IMR-90 (cell line): ENCODE measurements at regions not wholly inside any gene's neighbourhood (a gene's known extent, or its start where the extent isn't known, plus 50 kb on each side); places are given as distances from the start of the nearest gene placed in this dataset.

Experiments used
- ATAC-seq: fragments of 200-7000 bp; cut with Tn5 transposase; 2 replicates; pipeline ENCODE4 v1.9.1; 2020; ENCODE audit warnings: low read depth, mild to moderate bottlenecking, moderate library complexity
- BruUV-seq: library from RNA; stranded (reverse); fragments of 400-500 nt; replicated peaks from 2 replicates; lab custom pipeline; 2021; lab: Mats Ljungman, UMichigan
- CTCF ChIA-PET: fragments of 300-600 bp; formaldehyde crosslinking; extraction: SDS; loops from one replicate; lab custom pipeline; 2021; ENCODE audit warnings: antibody characterized with exemption; lab: Yijun Ruan, JAX
- POLR2A ChIA-PET: fragments of 300-600 bp; sonication (Branson Sonifier 250); formaldehyde crosslinking; loops from one replicate; lab custom pipeline; 2022; ENCODE audit warnings: antibody characterized with exemption; ENCODE audit not compliant: unreplicated experiment; lab: Charles Lee
- DNase-seq: peaks from one replicate; pipeline ENCODE4 v3.0.0; 2013
- H2AFZ ChIP-seq: replicated peaks from 2 replicates; pipeline ENCODE3; 2013; ENCODE audit warnings: low read length, mild to moderate bottlenecking; ENCODE audit not compliant: poor library complexity
- H2AK5ac ChIP-seq: 2 replicates; pipeline ENCODE4 v1.6.1; 2013; ENCODE audit warnings: low read depth, low read length, inconsistent platforms
- H2AK9ac ChIP-seq: replicated peaks from 2 replicates; pipeline ENCODE3; 2013; ENCODE audit warnings: mild to moderate bottlenecking, low read depth, low read length, moderate library complexity; ENCODE audit not compliant: poor library complexity
- H2BK120ac ChIP-seq: 2 replicates; pipeline ENCODE4 v1.6.1; 2013; ENCODE audit warnings: low read depth, low read length, inconsistent platforms
- H2BK15ac ChIP-seq: 3 replicates; pipeline ENCODE4 v1.6.1; 2013; ENCODE audit warnings: low read depth, low read length, inconsistent platforms
- H2BK20ac ChIP-seq: 2 replicates; pipeline ENCODE4 v1.6.1; 2013; ENCODE audit warnings: low read depth, mild to moderate bottlenecking, inconsistent platforms, low read length, moderate library complexity
- H2BK5ac ChIP-seq: 2 replicates; pipeline ENCODE4 v1.6.1; 2013; ENCODE audit warnings: mild to moderate bottlenecking, low read depth, low read length, inconsistent platforms; ENCODE audit not compliant: poor library complexity, severe bottlenecking
- H3K14ac ChIP-seq: replicated peaks from 2 replicates; pipeline ENCODE4 v1.6.1; 2013; ENCODE audit warnings: low read depth, low read length, inconsistent platforms
- H3K18ac ChIP-seq: 2 replicates; pipeline ENCODE4 v1.6.1; 2013; ENCODE audit warnings: low read depth, low read length, control low read depth
- H3K23ac ChIP-seq: 2 replicates; pipeline ENCODE4 v1.6.1; 2013; ENCODE audit warnings: low read depth, low read length, inconsistent platforms
- H3K27ac ChIP-seq: 2 replicates; pipeline ENCODE4 v1.5.1; 2013; ENCODE audit warnings: mild to moderate bottlenecking, control low read depth, low read length; ENCODE audit not compliant: insufficient read depth
- H3K27me3 ChIP-seq: 2 replicates; pipeline ENCODE4 v1.6.1; 2013; ENCODE audit warnings: low read length; ENCODE audit not compliant: control insufficient read depth, insufficient read depth
- H3K36me3 ChIP-seq: 2 replicates; pipeline ENCODE4 v1.6.1; 2013; ENCODE audit warnings: low read length, mixed read lengths; ENCODE audit not compliant: control insufficient read depth, insufficient read depth
- H3K4ac ChIP-seq: 2 replicates; pipeline ENCODE4 v1.6.1; 2013; ENCODE audit warnings: low read depth, low read length, inconsistent platforms
- H3K4me1 ChIP-seq: 2 replicates; pipeline ENCODE4 v1.6.1; 2013; ENCODE audit warnings: low read length, mixed read lengths; ENCODE audit not compliant: control insufficient read depth, insufficient read depth
- H3K4me2 ChIP-seq: 2 replicates; pipeline ENCODE4 v1.6.1; 2013; ENCODE audit warnings: low read depth, mild to moderate bottlenecking, control low read depth, low read length, moderate library complexity
- H3K4me3 ChIP-seq: 2 replicates; pipeline ENCODE4 v1.5.1; 2013; ENCODE audit warnings: low read depth, mild to moderate bottlenecking, control low read depth, low read length, moderate library complexity; ENCODE audit not compliant: insufficient read depth
- H3K56ac ChIP-seq: 2 replicates; pipeline ENCODE4 v1.6.1; 2013; ENCODE audit warnings: low read length, inconsistent platforms; ENCODE audit not compliant: insufficient read depth; ENCODE audit errors: extremely low read depth
- H3K79me1 ChIP-seq, 2 experiments: 2 replicates each; pipeline ENCODE4 v1.6.1; 2013; ENCODE audit warnings: low read length in 2 of 2, inconsistent platforms in 1 of 2, low read depth in 1 of 2
- H3K9ac ChIP-seq: 2 replicates; pipeline ENCODE4 v1.6.1; 2013; ENCODE audit warnings: low read depth, low read length, control low read depth
- H3K9me1 ChIP-seq: 2 replicates; pipeline ENCODE4 v1.6.1; 2013; ENCODE audit warnings: low read length, inconsistent platforms; ENCODE audit not compliant: insufficient read depth
- H3K9me3 ChIP-seq: 2 replicates; pipeline ENCODE4 v1.6.1; 2013; ENCODE audit warnings: low read length; ENCODE audit not compliant: control insufficient read depth, insufficient read depth
- H4K20me1 ChIP-seq: 2 replicates; pipeline ENCODE4 v1.6.1; 2013; ENCODE audit warnings: low read length, inconsistent platforms; ENCODE audit not compliant: insufficient read depth
- H4K5ac ChIP-seq: 2 replicates; pipeline ENCODE4 v1.6.1; 2013; ENCODE audit warnings: mild to moderate bottlenecking, low read depth, low read length, control low read depth
- H4K8ac ChIP-seq, 2 experiments: 2 replicates each; pipeline ENCODE4 v1.6.1; 2013; ENCODE audit warnings: low read depth in 2 of 2, low read length in 2 of 2, control low read depth in 1 of 2, inconsistent platforms in 1 of 2
- H4K91ac ChIP-seq: 2 replicates; pipeline ENCODE4 v1.6.1; 2013; ENCODE audit warnings: low read depth, low read length, inconsistent platforms; ENCODE audit not compliant: insufficient read depth
- CEBPB ChIP-seq: IDR thresholded peaks from 2 replicates; pipeline ENCODE4 v1.6.1; 2012; ENCODE audit warnings: low read depth, low read length, improper control_type of control experiment
- FOS ChIP-seq: fragments of 150-350 bp; IDR thresholded peaks from 2 replicates; pipeline ENCODE4 v1.6.1; 2016; ENCODE audit warnings: low read depth, low read length
- MAFK ChIP-seq: IDR thresholded peaks from 2 replicates; pipeline ENCODE4 v1.6.1; 2012; ENCODE audit warnings: low read depth, low read length, improper control_type of control experiment
- MAZ ChIP-seq: IDR thresholded peaks from 2 replicates; pipeline ENCODE4 v1.6.1; 2012; ENCODE audit warnings: low read depth, mild to moderate bottlenecking, low read length, improper control_type of control experiment, moderate library complexity, borderline replicate concordance
- NFE2L2 ChIP-seq: fragments of 150-350 bp; IDR thresholded peaks from 2 replicates; pipeline ENCODE4 v1.6.1; 2016; ENCODE audit warnings: low read depth, mild to moderate bottlenecking, low read length
- POLR2A ChIP-seq: IDR thresholded peaks from 2 replicates; pipeline ENCODE4 v1.6.1; 2012; ENCODE audit warnings: mild to moderate bottlenecking, low read depth, low read length
- RAD21 ChIP-seq: IDR thresholded peaks from 2 replicates; pipeline ENCODE4 v1.6.1; 2012; ENCODE audit warnings: low read length, improper control_type of control experiment
- RCOR1 ChIP-seq: IDR thresholded peaks from 2 replicates; pipeline ENCODE4 v1.6.1; 2012; ENCODE audit warnings: mild to moderate bottlenecking, low read length, improper control_type of control experiment; ENCODE audit not compliant: insufficient replicate concordance
- SMC3 ChIP-seq: fragments of 150-350 bp; IDR thresholded peaks from 2 replicates; pipeline ENCODE4 v1.6.1; 2016; ENCODE audit warnings: low read depth, mild to moderate bottlenecking, antibody characterized with exemption, low read length, moderate library complexity
- USF2 ChIP-seq: fragments of 150-350 bp; IDR thresholded peaks from 2 replicates; pipeline ENCODE4 v1.6.1; 2017; ENCODE audit warnings: mild to moderate bottlenecking, antibody characterized with exemption, low read length, low read depth
- WGBS, 2 experiments: methylation state at CpG; one replicate each; pipeline versions ENCODE4 v1.1.5 to v1.1.7; 2013; ENCODE audit warnings: missing lambda C conversion rate in 2 of 2; ENCODE audit not compliant: insufficient read length in 1 of 2; ENCODE audit errors: extremely low coverage in 2 of 2; 5-methylcytosine and 5-hydroxymethylcytosine counted together
- dilution Hi-C: fragments of 300-500 bp; cut with HindIII; formaldehyde crosslinking; loops from one replicate; pipeline ENCODE4 v1.14.3; 2018; ENCODE audit warnings: low sequenced_read_pairs; ENCODE audit not compliant: unreplicated experiment
- in situ Hi-C: fragments of 300-500 bp; cut with MboI; formaldehyde crosslinking; loops from 3 replicates; pipeline ENCODE4 v1.14.3; 2019; ENCODE audit warnings: low sequenced_read_pairs, inconsistent platforms, mixed read lengths
- intact Hi-C: fragments of 100-400 bp; cut with micrococcal nuclease; formaldehyde crosslinking; loops from 2 replicates; pipeline ENCODE4 v1.10.0; 2022

- no CpG with 5 or more reads among the region's 3 CpGs for WGBS, 2 experiments
- Histone ChIP-seq H4K91ac (no peak overlapping the region), H2BK120ac (no peak overlapping the region), H3K9me3 (no peaks in the 10 kb centered on the region), H3K4me3 (no peak overlapping the region), H3K4ac (no peak overlapping the region), H2AK9ac (no peak overlapping the region), H2BK20ac (no peak overlapping the region), H3K9ac (no peak overlapping the region), H3K56ac (no peak overlapping the region), H4K8ac (no peak overlapping the region), H2AK5ac (no peak overlapping the region), H3K79me1 (no peaks in the 10 kb centered on the region), H4K5ac (no peak overlapping the region), H3K18ac (no peak overlapping the region), H3K36me3 (no peaks in the 10 kb centered on the region), H3K27me3 (no peaks in the 10 kb centered on the region), H3K14ac (no peak overlapping the region), H3K4me2 (no peak overlapping the region), H3K27ac (no peak overlapping the region), H2BK5ac (no peak overlapping the region), H2BK15ac (no peak overlapping the region), H3K9me1 (no peaks in the 10 kb centered on the region), H2AFZ (no peak overlapping the region), H3K23ac (no peak overlapping the region), H4K20me1 (no peaks in the 10 kb centered on the region), H3K4me1 (no peaks in the 10 kb centered on the region)
- no peak for ATAC-seq
- DNase-seq = no peak
- ChIA-PET POLR2A (no interaction called here), CTCF (no interaction called here)
- in situ Hi-C loops = no loop called here
- intact Hi-C loops = no loop called here
- no TSS peak for BruUV-seq
- TF ChIP-seq CEBPB = no peak
- TF ChIP-seq NFE2L2 = no peak
- no peak for TF ChIP-seq RAD21
- no peak for TF ChIP-seq MAZ
- no peak for TF ChIP-seq RCOR1
- TF ChIP-seq MAFK = no peak
- no peak for TF ChIP-seq FOS
- no peak for TF ChIP-seq SMC3
- TF ChIP-seq POLR2A = no peak
- no peak for TF ChIP-seq USF2
- dilution Hi-C loops = no loop called here
Observed at GRCh38 chr4:33890841-33891240, 2353.5 kb downstream of the ARAP2 start.
